ENCODE measurements at regions not wholly inside any gene's neighbourhood (a gene's known extent, or its start where the extent isn't known, plus 50 kb on each side); places are given as distances from the start of the nearest gene placed in this dataset.

GRCh38 chr11:134625631-134626030, 213.6 kb upstream of the B3GAT1 start:
- H3K4me3 ChIP-seq, result no peak overlapping the region
- DNase-seq (no peak), ATAC-seq (no peak)
- intact Hi-C loops (cut with DNase I), result no loop called here
- H3K36me3 ChIP-seq (replicated peaks in 1 of 2; ENCODE audit: insufficient read depth in 1 of 2, low read depth in 2 of 2), result no peaks in the 10 kb centered on the region
- H3K4me1 ChIP-seq, result no peaks in the 10 kb centered on the region
- TF ChIP-seq CTCF (IDR thresholded peaks at IDR 0.05) (no peak), POLR2A (IDR thresholded peaks at IDR 0.05) (no peak)
- no peak overlapping the region for H3K27ac ChIP-seq
- WGBS, 2 donors, result 55 to 63% methylated on average over 3 of the region's 3 CpGs
- no peaks in the 10 kb centered on the region for H3K27me3 ChIP-seq
- H3K9me3 ChIP-seq, result no peaks in the 10 kb centered on the region

GRCh38 chr11:134625151-134625550, 213.1 kb upstream of the B3GAT1 start:
- WGBS, 2 donors, result 70 to 74% methylated on average over 3 of the region's 3 CpGs
- no peak overlapping the region for H3K4me3 ChIP-seq
- ATAC-seq, result no peak
- no peaks in the 10 kb centered on the region for H3K9me3 ChIP-seq
- no peaks in the 10 kb centered on the region for H3K27me3 ChIP-seq
- TF ChIP-seq CTCF (IDR thresholded peaks at IDR 0.05) (no peak), POLR2A (IDR thresholded peaks at IDR 0.05) (no peak)
- H3K36me3 ChIP-seq (replicated peaks in 1 of 2; ENCODE audit: insufficient read depth in 1 of 2, low read depth in 2 of 2), result no peaks in the 10 kb centered on the region
- DNase-seq, result no peak
- no peak overlapping the region for H3K27ac ChIP-seq
- intact Hi-C loops (cut with DNase I), result no loop called here
- H3K4me1 ChIP-seq, result no peaks in the 10 kb centered on the region

- 76 to 90% methylated on average over 8 of the region's 8 CpGs for WGBS, 2 donors
- H3K4me3 ChIP-seq, result no peak overlapping the region
- H3K4me1 ChIP-seq, result no peaks in the 10 kb centered on the region
- no peaks in the 10 kb centered on the region for H3K9me3 ChIP-seq
- no peaks in the 10 kb centered on the region for H3K36me3 ChIP-seq (replicated peaks in 1 of 2; ENCODE audit: insufficient read depth in 1 of 2, low read depth in 2 of 2)
- no peak for DNase-seq
- H3K27ac ChIP-seq, result no peak overlapping the region
- intact Hi-C loops (cut with DNase I), result no loop called here
- no peaks in the 10 kb centered on the region for H3K27me3 ChIP-seq
- TF ChIP-seq POLR2A (IDR thresholded peaks at IDR 0.05) (no peak), CTCF (IDR thresholded peaks at IDR 0.05) (no peak)
- ATAC-seq, result no peak
Observed at GRCh38 chr11:134624166-134624920, 212.3 kb upstream of the B3GAT1 start.

- WGBS, 2 donors, result 77 to 81% methylated on average over 5 of the region's 5 CpGs
- H3K4me3 ChIP-seq, result no peak overlapping the region
Observed at GRCh38 chr11:134623711-134624110, 211.7 kb upstream of the B3GAT1 start.

More at GRCh38 chr11:134623711-134624110, 211.7 kb upstream of the B3GAT1 start:
- DNase-seq (no peak), ATAC-seq (no peak)
- H3K4me1 ChIP-seq, result no peaks in the 10 kb centered on the region
- H3K27me3 ChIP-seq, result no peaks in the 10 kb centered on the region
- TF ChIP-seq POLR2A (IDR thresholded peaks at IDR 0.05), result no peak
- TF ChIP-seq CTCF (IDR thresholded peaks at IDR 0.05), result no peak
- intact Hi-C loops (cut with DNase I), result no loop called here
- no peak overlapping the region for H3K27ac ChIP-seq
- no peaks in the 10 kb centered on the region for H3K36me3 ChIP-seq (replicated peaks in 1 of 2; ENCODE audit: insufficient read depth in 1 of 2, low read depth in 2 of 2)
- no peaks in the 10 kb centered on the region for H3K9me3 ChIP-seq

Data from body of pancreas (tissue), 4 donors.